NCI-H1105 treated with DMSO at 0.1 percent for 48 hours (cell line): ENCODE measurements at regions not wholly inside any gene's neighbourhood (a gene's known extent, or its start where the extent isn't known, plus 50 kb on each side); places are given as distances from the start of the nearest gene placed in this dataset.

ENCODE experiments used
- DNase-seq: peaks from one replicate; lab custom pipeline; 2025; lab: John Stamatoyannopoulos, UW

DNA sequence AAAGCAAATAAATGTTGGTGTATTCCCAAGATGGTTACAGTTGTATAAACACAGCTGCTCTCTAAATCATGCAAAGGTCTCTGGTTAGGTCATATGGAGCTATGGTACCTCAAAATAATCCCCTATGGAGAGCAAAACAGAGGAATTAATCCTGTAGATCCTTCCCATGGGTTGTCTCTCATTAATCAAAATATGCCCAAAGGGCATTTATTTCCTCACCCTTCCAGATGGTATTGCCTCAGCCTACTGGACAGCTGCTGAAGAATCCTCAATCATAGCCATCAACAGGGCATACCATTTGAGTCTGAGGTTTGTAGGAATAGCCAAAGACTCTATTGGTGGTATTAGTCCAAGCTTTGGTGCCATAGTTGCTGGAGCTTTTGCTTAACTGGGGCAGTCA is 360.9 kb downstream of the RPL10L start:
- no peak for DNase-seq

- no peak for DNase-seq
Measured at GRCh38 chr14:46279776-46280175, 371.8 kb downstream of the RPL10L start.

- no peak for DNase-seq
Measured at GRCh38 chr14:46279327-46279726, 372.3 kb downstream of the RPL10L start.

GRCh38 chr14:46259536-46259935 is 392.0 kb downstream of the RPL10L start:
- no peak for DNase-seq

DNA sequence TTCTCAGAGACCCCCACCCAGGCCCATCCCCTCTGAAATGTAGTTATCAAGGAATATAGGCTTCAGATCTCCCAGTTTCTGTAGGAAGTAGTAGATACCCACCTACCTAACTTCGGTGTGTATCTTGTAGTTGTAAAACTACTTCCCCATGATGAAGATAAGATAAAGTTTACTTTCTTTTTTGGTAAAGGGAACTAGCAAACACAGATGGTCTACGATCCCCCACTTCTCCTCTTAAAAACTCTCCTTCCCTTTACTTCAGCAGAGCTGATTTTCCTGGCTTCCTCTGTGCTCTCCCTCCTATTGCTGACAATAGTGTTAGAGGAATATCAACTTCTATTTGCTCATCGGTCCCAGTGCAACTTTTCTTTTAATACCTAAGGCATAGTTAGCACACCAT is 395.2 kb downstream of the RPL10L start:
- DNase-seq = no peak

- DNase-seq = peak; percentile 46
Measured at GRCh38 chr14:46250113-46250703, 401.4 kb downstream of the RPL10L start.

GRCh38 chr14:46248001-46248630 is 403.5 kb downstream of the RPL10L start:
- no peak for DNase-seq

DNA sequence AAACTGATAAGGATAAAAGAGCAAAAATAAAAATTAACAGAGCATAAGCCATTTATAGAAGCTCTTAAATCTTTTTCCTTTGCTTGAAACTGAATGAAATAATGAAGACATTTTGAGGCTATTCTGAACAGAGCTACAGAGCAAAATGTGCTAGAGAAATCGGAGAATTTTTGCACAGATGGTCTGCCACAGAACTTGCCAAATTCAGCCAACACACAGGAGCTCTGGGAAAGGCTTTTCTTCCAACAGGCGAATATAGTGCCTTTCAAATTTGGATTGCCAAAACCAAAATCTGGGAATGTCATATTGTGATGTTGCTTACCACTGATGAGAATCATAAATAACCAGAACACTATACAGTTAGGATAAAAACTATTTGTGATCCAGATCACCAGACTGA is 406.3 kb downstream of the RPL10L start:
- DNase-seq = no peak

DNA sequence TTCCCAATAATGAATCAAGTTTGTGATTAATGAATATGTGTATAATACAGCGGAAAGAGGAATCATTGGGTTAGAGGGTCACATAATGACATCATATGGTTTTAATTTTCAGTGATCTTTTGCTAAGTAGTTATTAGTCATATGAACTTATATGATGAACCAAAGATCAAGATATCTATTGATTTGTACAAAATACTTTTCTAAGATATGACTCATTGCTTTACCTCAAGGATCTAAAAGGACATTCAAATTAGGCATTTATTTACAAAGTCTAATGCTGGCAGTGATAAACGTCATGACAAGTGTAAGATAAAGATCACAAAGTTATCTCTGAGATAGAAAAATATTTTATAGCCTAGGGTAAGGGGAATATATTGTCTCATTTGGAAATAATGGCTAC is 417.8 kb downstream of the RPL10L start:
- no peak for DNase-seq

GRCh38 chr14:46230540-46230939 is 421.0 kb downstream of the RPL10L start:
- no peak for DNase-seq

DNA sequence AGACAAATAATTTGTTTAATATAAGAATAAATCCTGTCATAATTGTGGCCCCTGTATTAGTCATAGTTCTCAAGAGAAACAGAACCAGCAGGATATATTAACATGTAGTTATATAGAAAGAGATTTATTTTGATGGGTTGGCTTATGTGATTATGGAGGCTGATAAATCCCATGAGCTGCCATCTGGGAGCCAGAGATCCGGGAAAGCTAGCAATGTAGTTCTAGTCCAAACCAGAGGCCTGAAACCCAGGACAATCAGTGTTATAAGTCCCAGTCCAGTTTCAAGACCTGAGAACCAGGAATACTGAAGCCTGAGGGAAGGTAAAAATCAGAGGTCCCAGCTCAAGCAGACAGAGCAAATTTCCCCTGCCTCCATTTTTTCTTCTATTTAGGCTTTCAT is 435.8 kb downstream of the RPL10L start:
- no peak for DNase-seq

GRCh38 chr14:46198676-46199075 is 452.9 kb downstream of the RPL10L start:
- DNase-seq = no peak

DNA sequence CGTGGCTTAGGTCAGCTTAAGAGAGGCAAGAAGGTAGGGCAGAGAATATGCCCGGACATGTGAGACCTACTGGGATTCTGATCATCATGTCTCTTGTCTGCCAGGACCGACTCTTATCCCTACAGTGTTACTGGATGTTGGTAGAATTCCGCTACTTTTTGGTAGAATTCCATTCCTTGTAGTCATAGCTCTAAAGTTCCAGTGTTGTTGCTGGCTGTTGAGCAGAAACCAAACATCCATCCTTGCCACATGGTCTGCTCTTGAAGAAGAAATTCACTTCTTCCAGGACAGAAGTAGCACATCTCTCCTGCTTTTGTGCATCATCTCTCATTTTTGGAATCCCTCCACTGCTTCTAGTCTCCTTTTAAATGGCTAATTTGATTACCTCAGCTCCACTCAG is 453.7 kb downstream of the RPL10L start:
- DNase-seq = no peak
